Fibroblast of skin of left quadriceps (primary cell): ENCODE measurements at regions not wholly inside any gene's neighbourhood (a gene's known extent, or its start where the extent isn't known, plus 50 kb on each side); places are given as distances from the start of the nearest gene placed in this dataset.

Source experiments
- DNase-seq, 2 experiments: peaks; one replicate each; pipeline ENCODE4 v3.0.0-alpha.2; 2013; ENCODE audit warnings: low read depth in 2 of 2

DNA sequence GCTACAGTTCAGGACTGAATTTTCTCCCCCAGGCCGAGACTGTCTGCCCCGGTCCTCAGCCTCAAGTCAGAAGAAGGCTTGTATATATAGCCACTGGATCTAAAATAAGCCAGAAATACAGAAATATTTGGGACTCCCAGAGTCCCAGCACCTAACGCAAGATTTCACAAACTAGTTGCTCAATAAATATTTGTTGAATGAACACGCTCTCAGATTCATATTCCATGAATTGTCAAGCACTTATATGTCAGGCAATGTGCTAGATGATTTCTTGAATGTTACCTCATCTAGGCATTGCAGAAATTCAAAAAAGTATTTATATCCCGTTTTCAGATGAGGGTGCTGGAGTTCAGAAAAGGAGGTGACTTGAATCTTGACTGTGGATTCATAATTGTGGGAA, 163.7 kb upstream of the KLHL29 start:
- DNase-seq, result no peak

- DNase-seq, result no peak
Observed at GRCh38 chr2:23221901-23222300, 163.1 kb upstream of the KLHL29 start.

GRCh38 chr2:23230885-23231284, 154.1 kb upstream of the KLHL29 start:
- no peak for DNase-seq

DNA sequence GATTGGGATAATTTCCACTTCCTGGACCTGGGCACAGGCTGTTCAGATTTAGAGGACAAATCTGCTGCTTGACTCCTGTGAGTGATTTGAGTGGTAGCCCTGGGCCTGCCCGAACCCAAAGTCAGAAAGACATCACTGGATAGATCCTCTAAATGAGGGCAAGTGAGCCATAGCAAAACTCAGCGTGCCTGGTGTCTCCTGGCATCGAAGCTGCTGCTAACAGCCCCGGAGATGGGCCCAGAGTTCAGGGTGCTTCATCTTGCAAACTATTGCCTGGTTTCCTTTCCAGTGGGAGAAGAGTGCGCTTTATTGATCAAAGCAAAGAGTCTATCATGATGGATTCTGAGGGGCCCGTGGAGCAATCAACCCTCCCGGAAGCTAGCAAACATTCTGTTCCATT, 153.1 kb upstream of the KLHL29 start:
- no peak for DNase-seq

- no peak for DNase-seq
Observed at GRCh38 chr2:23235292-23235691, 149.7 kb upstream of the KLHL29 start.

- DNase-seq, result no peak
Observed at GRCh38 chr2:23235736-23236135, 149.2 kb upstream of the KLHL29 start.

- no peak for DNase-seq
Observed at GRCh38 chr2:23237147-23237546, 147.8 kb upstream of the KLHL29 start.

- no peak for DNase-seq
Observed at GRCh38 chr2:23238011-23238657, 146.8 kb upstream of the KLHL29 start.

DNA sequence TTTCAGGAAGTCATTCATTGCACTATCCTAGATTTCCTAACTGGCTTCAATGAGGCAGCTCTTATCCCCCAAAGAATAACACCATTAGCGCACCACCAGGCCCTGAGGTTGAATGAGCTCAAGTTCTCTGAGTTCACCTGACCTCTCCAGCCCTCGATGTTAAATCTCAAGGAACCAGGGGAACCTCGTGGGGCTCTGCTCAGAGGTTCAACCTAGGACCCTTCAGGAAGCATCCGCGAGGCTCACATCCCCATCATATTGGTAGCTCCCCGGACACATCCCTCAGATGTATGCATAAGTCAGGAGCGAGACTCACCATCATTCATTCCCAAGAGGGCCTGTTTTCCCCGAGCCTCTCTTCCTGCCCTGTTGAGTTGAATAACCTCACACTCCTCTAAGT, 145.6 kb upstream of the KLHL29 start:
- DNase-seq, result no peak

DNA sequence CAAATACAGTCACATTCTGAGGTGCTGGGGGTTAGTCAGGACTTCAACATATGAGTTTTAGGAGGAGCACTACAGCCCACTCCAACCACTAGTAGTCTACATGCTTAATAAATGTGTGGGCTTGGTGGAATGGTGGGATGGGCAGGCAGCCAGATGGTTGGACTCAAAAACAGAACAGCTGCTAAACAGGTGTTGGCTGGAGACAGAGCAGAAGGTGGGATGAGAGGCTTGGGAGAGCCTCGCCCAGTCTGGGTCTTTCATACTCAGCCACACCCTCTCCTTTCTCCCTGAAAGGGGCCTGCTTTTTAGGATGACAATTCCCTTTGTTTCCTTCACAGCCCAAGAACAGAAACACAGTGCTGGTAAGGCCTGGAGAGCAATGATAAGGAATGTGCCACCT, 143.9 kb upstream of the KLHL29 start:
- DNase-seq, result no peak

- no peak for DNase-seq
Observed at GRCh38 chr2:23241611-23242245, 143.3 kb upstream of the KLHL29 start.

- no peak for DNase-seq
Observed at GRCh38 chr2:23243073-23243659, 141.8 kb upstream of the KLHL29 start.

GRCh38 chr2:23244617-23245016, 140.4 kb upstream of the KLHL29 start:
- no peak for DNase-seq

- DNase-seq, result no peak
Observed at GRCh38 chr2:23246992-23247683, 137.8 kb upstream of the KLHL29 start.

DNA sequence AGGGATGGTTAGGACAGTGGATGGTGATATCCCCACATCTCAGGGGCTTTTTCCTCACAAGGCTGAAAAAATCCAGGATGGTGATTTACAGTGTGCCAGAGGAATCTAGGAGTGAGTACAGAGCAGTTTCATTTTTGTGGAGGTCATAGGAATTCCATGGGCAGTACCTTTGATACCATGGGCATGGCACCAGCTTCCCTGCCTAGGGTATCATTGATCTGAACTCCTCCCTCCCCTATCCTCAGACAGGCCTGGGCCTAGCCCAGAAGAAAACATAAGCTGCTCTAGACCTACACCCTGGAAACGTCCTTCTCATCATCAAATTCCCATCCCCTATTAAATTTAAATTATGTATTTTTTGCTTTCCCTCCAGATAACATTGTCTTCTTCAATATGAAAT, 136.3 kb upstream of the KLHL29 start:
- DNase-seq, result no peak

GRCh38 chr2:23249348-23249747, 135.6 kb upstream of the KLHL29 start:
- DNase-seq, result no peak

DNA sequence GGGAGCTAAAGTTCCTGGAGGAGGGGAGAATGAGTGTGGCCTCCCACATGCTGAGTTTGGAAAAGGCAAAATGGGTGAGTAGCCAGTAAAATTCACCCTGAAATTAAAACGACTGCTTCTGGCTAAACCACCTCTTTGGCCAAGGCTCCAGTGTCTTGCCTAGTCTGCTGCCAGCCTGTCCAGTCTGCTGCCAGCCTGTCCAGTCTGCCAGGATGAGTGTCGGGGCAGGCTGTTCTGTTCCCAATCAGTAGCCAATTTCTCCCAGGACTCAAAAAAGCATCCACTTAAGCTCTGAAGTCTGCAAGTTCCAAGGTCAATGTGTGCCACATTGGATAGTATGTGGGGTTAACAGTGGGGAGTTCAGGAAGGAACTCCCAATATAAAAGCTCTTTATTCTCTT, 134.6 kb upstream of the KLHL29 start:
- DNase-seq, result no peak

DNA sequence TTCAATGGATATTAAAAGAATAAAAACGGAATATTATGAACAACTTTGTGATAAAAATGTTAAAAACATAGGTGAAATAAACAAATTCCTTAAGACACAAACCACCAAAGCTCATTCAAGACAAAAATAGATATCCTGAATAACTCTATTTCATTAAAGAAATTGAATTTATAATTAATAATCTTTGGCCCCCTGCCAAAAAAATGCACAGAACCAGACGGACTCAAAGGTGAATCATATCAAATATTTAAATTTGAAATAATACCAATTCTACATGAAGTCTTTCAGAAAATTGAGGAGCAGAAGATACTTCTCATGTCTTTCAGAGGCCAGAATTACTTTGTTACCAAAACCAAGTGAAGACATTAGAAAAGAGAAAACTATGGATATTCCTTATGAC, 128.3 kb upstream of the KLHL29 start:
- DNase-seq, result no peak

DNA sequence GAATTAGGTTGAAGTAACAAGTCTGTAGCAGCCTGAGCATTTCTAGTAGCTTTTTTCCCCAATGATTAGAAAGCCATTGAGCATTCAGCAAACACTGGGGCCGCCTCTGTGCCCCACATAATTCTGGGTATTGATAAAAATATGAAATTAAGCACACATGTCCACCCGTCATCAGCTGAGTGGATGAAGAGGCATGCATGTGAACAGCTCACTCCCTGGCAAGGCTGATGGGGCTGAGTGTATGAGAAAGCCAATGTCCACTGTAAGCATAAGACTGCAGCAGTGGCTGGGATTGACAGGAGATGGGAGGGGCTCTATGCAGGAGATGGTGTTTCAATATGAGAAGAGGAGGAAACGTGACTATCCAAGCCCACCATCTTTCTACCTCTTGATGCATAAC, 124.4 kb upstream of the KLHL29 start:
- DNase-seq, result no peak

DNA sequence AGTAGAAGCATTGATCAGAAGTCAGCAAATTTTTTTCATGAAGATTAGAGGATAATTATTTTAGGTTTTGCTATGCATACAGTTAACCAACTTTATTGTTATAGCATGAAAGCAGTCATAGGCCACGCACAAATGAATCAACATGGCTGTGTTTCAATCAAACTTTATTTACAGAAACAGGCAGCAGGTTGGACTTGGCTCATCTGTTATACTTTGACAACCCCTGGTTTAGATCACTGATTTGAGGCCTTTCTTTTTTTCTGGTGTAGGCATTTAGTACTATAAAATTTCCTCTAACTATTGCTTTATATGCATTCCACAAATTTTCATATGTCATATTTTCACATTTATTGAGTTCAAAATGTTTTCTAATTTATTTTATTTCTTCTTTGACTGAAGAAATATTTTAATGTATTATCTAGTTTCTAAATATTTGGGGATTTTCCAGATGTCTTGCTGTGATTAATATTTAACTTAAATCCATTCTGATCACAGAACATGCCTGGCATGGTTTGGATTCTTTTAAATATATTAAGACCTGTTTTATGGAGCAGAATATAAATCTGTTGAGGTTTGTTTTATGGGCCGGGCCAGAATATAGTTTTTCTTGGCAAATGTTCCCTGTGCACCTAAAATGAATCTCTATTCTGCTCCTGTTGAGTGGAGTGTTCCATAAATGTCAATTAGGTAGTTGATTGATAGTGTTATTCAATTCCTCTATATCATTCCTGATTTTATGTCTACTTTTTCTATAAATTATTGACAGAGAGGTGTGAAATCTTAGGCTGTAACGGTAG, 116.3 kb upstream of the KLHL29 start:
- peak; percentile 59 to 63 for DNase-seq

DNA sequence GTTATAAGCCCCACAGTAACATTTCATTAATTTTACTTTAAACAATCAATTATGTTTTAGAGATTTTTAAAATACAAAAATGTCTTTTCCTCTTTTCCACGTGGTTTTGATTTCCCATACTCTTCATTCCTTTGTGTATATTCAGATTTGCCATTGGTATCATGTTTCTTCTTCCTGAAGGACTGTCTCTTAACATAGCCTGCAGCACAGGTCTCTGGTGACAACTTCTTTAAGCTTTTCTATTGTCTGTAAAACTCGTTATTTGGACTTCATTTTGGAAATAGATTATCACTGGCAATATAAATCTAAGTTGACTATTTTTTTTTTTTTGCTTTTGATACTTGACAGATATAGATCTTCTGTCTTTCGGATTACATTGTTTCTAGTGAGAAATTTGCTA, 115.2 kb upstream of the KLHL29 start:
- DNase-seq, result no peak

DNA sequence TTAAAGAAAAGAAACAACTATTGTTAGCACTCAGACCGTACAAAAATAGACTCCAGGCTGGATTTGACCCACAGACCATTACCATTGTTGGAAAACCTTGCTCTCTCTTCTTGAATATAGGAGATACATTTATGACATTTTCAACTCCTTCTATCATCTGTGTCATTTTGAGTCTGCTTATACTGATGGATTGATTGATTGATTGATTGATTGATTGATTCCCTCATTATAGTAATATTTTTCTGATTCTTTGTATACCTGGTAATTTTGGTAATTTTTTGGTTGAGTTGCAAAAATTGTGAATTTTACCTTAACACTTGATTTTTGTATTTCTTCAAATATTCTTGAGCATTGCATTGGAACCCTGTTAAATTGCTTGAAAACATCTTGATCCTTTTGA, 114.2 kb upstream of the KLHL29 start:
- no peak for DNase-seq
